Stimulated activated CD4-positive, alpha-beta T cell treated with anti-CD3 and anti-CD28 coated beads, Interleukin-1b, Interleukin-23, amount 100 ng/mL, for 1 hour (primary cell): ENCODE measurements at regions not wholly inside any gene's neighbourhood (a gene's known extent, or its start where the extent isn't known, plus 50 kb on each side); places are given as distances from the start of the nearest gene placed in this dataset.
"Not testable (repeated sequence)": the region's sequence is repeated elsewhere in the genome, so short reads cannot be mapped to it uniquely, and the experiment has no call there.

ENCODE experiments used
- DNase-seq, 2 donors: peaks; one replicate each; pipeline ENCODE4 v3.0.0-alpha.2; 2020; ENCODE audit warnings: low read depth in 2 of 2

DNA sequence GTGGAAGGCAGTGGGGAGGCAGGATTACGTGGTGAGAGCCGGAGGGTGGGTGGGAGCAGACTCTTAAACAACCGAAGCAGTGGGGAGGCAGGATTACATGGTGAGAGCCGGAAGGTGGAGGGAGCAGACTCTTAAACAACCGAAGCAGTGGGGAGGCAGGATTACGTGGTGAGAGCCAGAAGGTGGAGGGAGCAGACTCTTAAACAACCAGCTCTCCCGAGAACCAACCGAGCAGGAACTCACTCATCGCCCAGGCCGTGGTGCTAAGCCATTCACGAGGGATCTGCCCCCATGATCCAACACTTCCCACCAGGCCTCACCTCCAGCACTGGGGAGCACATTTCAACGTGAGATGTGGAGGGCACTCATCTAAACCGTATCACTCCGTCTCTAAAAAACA is 87.7 kb downstream of the RTP5 start:
- no peak for DNase-seq

DNA sequence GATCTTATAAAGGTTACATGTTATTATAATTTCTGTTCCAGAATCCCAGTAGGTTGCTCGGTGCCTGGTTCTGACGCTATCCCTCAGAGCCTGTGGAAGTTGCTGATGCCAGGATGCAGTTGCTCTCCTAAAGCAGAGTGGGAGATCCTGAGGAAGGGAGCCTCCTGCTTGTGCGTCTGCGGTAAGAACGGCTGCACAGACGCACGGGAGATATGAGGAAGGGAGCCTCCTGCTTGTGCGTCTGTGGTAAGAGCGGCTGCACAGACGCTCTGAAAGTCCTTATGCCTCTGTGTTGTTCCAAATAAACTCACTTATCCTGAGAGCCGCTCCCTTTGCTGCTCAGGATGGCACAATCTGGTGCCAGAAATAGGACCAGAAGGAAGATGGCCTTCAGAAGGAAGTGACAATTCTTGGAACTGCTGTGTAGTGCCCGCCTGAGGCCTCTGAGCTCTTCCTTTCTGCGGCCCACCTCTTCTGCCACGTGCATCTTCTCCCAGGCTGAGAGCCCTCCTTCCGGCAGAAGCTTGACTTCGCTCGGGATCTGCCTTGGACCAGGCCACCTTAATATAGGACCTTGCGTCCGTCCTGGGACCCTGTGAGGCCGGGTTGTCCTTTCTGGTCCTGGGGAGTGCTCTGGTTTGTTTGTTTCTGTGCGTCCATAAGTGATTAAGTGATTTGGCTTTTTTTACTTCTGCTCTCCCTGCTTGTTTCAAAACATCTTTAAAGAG is 89.5 kb downstream of the RTP5 start:
- DNase-seq, result no peak

DNA sequence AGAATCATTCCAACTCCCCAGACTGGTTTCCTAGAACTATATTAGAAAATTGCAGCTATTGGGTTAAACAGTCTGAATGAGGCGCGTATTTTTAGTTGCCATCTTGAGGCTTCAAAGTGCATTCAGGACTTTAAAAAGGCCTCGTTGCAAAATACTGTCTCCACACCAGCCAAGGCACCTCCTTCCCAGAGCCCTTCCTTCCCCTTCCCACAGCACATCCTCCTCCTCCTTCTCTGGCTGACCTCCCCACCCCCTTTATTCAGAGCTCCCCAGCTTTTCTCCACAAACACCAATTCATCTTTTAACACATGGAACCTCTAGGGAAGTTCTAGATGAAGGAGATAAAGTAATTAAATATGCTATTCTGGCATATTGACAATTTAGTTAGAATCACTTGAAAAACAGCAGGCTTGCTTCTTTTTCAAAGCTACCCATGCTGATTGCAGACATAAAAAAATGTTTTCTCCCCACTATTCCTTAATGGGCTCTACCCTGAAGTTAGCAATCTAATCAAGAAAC is 90.3 kb downstream of the RTP5 start:
- no peak for DNase-seq

DNA sequence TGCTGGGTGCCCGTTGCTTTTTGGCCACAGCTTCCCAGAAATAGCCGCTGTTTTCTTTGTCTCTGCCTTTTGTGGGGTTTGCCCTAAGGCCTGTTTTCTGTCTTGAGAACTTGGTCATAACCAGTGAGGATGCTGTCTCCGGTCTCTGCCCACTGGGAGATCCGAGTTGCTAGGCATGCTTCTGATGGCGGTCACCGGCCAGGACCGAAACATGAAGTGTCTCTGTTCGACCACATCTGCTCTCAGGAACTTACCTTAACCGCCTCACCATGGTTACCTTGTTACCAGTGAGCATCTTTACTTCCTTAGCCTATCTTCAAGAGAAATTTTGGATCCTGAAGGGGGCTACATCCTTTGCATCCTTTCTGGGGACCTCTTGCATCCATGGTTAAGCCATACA is 91.9 kb downstream of the RTP5 start:
- no peak for DNase-seq

GRCh38 chr2:241964133-241964532 is 94.6 kb downstream of the RTP5 start:
- no peak for DNase-seq

GRCh38 chr2:241965931-241966412 is 96.4 kb downstream of the RTP5 start:
- DNase-seq, result peak; percentile 24 to 39

GRCh38 chr2:241966647-241967466 is 97.3 kb downstream of the RTP5 start:
- no peak for DNase-seq

- no peak for DNase-seq
Measured at GRCh38 chr2:241967467-241968144, 98.1 kb downstream of the RTP5 start.

- DNase-seq, result no peak
Measured at GRCh38 chr2:241968417-241968816, 98.9 kb downstream of the RTP5 start.

DNA sequence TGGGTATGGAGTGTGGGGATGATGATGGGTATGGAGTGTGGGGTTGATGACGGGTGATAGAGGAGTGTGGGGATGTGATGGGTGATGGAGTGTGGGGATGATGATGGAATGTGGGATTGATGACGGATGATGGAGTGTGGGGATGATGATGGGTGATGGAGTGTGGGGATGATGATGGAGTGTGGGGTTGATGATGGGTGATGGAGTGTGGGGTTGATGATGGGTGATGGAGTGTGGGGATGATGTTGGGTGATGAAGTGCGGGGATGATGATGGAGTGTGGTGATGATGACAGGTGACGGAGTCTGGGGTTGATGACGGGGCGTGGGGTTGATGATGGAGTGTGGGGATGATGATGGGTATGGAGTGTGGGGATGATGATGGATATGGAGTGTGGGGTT is 99.7 kb downstream of the RTP5 start:
- not testable (repeated sequence) for DNase-seq

DNA sequence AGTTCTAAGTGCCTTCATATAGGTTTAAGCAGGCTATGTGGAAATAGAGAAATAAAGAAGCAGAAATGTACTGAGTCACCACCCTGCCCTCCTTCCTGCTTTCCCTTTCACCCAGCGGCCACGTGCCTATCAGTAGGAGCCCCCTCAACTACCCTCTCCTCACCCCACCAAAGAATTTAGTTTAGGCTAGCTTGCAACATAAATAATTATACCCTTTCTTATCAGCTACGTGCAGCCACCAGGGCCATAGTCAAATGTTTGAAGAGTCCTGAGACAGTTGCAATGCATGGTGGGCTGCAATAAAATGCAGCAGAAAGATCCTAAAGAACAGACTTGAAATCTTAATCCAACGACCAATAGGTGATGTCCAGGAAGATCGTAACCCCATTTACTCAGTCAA is 101.2 kb downstream of the RTP5 start:
- no peak for DNase-seq

- DNase-seq, result no peak
Measured at GRCh38 chr2:241974096-241974495, 104.6 kb downstream of the RTP5 start.

GRCh38 chr2:241974851-241975592 is 105.5 kb downstream of the RTP5 start:
- no peak for DNase-seq

DNA sequence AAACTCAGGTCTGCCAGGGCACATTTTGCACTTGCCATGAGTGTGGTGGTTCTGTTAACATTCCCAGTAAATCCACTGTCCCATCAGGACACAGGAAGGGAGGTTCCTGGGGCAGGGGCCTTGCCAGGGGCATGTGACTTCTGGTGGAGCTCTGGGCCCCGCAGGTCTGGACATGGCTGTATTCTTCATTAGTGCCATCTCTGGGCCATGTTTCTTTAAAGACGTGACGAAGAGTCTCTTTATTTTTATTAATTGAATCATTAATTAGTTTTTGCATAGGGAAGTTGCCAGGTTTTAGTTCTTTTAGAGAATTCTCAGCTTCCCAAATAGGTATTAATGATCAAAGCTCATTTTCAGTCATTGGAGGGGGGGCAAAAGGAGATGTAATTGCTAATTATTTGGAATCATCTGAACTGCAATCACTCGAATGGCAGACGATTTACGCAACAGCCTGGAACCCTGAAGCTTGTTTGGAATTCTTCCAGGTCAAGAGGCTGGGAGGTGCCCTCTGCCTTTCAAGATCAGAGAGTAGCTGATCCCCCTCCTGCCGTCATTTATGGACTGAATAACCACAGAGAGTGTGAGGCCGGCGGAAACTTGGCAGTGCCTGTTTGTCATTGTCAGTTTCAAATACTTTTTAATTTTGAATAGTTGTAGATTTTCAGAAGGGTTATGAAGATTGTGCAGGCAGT is 106.2 kb downstream of the RTP5 start:
- no peak for DNase-seq

DNA sequence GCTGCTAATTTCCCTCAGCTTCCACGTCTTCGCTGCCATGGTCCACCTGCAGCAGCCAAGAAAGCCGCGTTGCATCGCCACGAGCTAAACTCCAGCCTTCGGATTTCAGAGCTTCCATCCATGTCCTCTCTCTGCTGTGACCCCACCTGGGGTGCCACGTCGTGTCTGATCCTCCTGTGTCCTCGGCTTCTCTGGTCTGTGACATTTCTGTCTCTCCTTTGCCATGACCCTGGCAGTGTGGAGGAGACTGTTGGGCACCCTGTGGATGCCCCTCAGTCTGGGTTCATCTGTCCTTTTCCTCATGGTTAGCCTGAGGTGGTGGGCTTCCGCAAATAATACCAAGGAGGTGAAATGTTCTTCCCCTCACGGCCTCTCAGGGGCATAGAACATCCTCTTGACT is 106.8 kb downstream of the RTP5 start:
- DNase-seq, result no peak

GRCh38 chr2:241977557-241978300 is 108.2 kb downstream of the RTP5 start:
- DNase-seq, result no peak

DNA sequence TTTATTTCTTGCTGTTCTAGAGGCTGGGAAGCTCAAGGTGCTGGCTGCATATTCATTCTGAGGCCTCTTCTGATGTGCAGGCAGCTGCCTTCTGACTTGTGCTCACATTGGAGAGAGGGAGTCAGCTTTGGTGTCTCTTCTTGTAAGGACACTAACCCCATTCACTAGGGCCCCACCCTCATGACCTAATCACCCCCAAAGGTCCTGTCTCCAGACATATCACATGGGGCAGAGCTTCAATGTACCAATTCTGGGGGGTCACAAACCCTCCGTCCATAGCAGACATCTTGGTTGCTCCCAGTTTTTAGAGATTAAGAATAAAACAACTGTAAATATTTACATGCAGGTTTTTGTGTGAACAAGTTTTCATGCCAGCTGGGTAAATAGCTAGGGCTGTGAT is 109.1 kb downstream of the RTP5 start:
- no peak for DNase-seq

DNA sequence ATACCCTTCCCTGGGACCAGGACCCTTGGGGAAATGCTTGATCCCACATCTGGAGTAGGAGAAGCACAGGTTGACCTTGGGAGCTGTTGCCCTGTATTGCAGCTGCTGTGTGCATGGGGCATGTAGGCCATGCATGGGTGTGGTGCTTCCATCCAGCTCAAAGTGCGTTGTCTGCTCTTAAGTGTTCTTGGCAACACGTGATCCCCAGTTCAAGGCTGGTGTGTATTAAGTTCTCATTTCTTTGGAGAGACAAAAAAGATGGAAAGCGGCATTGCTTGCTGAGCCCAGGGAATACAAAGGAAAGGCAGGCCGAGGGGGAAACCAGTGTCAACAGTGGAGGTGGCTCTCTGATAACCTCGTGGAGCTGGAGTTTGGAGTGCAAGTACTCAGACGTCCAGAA is 110.7 kb downstream of the RTP5 start:
- no peak for DNase-seq

DNA sequence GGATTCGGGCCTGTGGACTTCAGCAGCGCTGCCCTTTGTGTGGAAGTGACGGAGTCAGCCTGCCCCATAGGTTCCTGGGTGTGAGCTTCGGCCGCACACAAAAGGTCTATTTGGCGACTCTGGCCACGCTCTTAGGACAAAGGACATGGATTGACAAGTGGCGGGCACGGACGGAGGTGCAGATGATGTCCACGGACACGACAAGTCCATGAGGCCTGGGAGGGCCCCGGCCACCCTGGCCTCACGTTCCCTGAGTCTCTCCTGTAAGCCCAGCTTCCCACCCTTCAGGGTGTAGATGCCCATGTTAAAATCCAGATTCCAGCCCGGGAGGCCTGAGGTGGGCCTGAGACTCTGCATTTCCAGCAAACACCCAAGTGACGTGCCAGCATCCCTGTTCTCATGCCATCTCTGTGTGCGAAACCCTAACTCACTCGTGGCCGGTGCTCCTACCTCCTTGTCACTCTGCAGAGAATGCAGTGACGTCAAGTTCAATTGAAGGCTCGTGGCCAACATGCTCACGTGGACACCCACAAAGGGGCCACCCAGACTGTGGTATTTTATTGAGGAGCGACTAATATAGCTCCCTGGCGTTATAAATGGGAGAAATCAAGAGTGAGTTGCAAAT is 111.7 kb downstream of the RTP5 start:
- no peak for DNase-seq
